GM21825 (cell line): ENCODE measurements at regions not wholly inside any gene's neighbourhood (a gene's known extent, or its start where the extent isn't known, plus 50 kb on each side); places are given as distances from the start of the nearest gene placed in this dataset.
"Not testable (repeated sequence)": the region's sequence is repeated elsewhere in the genome, so short reads cannot be mapped to it uniquely, and the experiment has no call there.

ENCODE experiments used
- ATAC-seq: cut with Tn5 transposase; IDR thresholded peaks from one replicate; pipeline ENCODE4 v1.9.1; 2021; ENCODE audit warnings: mild to moderate bottlenecking, moderate library complexity; ENCODE audit not compliant: unreplicated experiment

GRCh38 chr13:81375709-81376108, 1034.8 kb upstream of the SPRY2 start:
- ATAC-seq, result no peak

DNA sequence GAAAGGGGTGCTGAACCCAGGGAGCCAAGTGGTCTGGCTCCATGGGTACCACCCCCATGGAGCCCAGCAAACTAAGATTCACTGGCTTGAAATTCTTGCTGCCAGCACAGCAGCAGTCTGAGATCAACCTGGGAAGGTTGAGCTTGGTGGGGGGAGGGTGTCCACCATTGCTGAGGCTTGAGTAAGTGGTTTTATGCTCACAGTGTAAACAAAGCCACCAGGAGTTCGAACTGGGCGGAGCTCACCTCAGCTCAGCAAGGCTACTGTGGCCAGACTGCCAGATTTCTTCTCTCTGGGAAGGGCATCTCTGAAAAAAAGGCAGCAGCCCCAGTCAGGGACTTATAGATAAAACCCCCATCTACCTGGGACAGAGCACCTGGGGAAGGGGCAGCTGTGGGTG, 1021.8 kb upstream of the SPRY2 start:
- ATAC-seq, result not testable (repeated sequence)

- no peak for ATAC-seq
These were observed 1009.1 kb upstream of the SPRY2 start for GRCh38 chr13:81350056-81350455.

DNA sequence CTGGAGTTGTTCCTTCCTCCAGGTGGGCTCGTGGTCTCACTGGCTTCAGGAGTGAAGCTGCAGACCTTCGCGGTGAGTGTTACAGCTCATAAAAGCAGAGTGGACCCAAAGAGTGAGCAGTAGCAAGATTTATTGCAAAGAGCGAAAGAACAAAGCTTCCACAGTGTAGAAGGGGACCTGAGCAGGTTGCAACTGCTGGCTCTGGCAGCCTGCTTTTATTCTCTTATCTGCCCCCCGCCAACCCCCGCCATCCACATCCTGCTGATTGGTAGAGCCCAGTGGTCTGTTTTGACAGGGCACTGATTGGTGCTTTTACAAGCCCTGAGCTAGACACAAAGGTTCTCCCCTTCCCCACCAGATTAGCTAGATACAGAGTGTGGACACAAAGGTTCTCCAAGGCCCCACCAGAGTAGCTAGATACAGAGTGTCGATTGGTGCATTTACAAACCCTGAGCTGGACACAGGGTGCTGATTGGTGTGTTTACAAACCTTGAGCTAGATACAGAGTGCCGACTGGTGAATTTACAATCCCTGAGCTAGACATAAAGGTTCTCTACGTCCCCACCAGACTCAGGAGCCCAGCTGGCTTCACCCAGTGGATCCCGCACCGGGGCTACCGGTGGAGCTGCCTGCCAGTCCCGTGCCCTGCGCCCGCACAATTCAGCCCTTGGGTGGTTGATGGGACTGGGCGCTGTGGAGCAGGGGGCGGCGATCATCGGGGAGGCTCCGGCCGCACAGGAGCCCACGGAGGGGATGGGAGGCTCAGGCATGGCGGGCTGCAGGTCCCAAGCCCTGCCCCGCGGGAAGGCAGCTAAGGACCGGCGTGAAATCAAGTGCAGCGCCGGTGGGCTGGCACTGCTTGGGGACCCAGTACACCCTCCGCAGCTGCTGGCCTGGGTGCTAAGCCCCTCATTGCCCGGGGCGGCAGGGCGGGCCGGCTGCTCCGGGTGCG, 999.5 kb upstream of the SPRY2 start:
- ATAC-seq, result not testable (repeated sequence)

- not testable (repeated sequence) for ATAC-seq
These were observed 998.7 kb upstream of the SPRY2 start for GRCh38 chr13:81339666-81340065.

DNA sequence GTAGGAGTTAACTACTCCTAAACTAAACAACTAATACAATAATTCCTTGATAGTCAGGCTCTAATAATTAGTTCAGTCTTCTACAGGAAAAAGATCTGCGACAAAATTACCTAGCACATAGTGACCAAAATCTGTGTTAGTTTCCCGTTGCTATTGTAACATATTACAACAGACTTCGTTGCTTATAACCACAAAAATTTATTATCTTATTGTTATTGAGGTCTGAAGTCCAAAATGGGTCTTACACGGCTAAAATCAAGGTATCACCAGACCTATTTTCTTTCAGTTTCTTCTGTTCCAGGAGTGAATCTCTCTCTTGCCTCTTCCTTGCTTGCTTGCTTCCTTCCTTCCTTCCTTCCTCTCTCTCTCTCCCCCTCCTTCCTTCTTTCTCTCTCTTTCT, 993.6 kb upstream of the SPRY2 start:
- ATAC-seq, result no peak

DNA sequence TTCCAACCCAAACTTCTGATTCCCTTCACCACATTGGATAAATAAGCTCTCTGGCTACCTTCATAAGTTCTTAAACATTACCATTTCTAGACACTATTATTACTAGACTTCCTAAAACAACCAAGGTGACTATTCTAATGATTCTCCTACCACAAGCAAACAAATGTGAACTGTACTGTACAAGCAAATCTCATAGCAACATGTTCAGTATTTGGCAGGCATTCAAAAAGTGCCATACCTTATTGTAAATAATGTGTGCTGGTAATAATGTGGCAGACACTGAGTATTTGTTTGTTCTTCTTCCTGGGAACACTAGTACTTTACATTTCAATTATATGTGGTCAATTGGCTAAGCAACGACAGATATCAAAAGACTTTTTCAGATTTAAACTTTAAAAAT, 986.0 kb upstream of the SPRY2 start:
- ATAC-seq, result no peak

- no peak for ATAC-seq
These were observed 979.6 kb upstream of the SPRY2 start for GRCh38 chr13:81320516-81320915.

- ATAC-seq, result no peak
These were observed 978.4 kb upstream of the SPRY2 start for GRCh38 chr13:81319351-81319750.

DNA sequence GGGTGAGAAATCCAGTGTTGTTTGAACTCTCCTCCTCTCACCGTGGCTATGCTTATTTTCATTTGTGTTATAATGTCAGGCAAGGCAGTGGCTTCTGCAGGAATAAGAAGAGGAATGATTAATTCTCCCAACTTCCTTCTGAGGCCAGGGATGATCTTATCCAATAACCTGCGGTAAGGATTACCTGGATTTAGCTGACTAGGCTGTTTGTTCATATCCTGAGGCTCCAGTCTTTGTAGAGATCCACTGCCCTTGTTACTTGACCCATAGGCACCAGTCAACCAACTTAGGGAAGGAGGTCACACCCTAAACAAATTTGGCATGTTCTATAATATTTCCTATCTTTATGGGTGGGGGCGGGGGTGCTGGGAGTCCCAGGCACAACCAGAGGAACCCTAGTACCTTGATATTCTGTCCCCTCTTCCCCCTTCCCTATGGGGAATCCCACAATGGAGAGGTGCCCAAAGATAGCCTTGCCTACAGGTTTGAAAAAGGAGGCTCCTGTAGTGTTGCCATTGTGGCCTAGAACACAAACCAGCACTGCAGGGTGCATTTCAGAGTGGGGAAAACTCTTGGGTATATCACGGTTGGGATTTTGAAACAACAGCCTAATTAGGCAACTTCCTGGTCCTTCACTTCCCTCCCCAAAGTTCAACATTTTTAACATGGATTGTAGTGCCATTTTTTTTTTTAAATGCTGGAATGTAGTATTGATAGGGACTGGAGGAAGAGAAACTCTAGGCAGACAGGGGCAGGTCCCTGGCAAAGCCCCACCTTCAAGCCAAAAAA, 977.5 kb upstream of the SPRY2 start:
- no peak for ATAC-seq

GRCh38 chr13:81314461-81314860, 973.5 kb upstream of the SPRY2 start:
- ATAC-seq, result no peak

GRCh38 chr13:81305928-81306327, 965.0 kb upstream of the SPRY2 start:
- ATAC-seq, result no peak

DNA sequence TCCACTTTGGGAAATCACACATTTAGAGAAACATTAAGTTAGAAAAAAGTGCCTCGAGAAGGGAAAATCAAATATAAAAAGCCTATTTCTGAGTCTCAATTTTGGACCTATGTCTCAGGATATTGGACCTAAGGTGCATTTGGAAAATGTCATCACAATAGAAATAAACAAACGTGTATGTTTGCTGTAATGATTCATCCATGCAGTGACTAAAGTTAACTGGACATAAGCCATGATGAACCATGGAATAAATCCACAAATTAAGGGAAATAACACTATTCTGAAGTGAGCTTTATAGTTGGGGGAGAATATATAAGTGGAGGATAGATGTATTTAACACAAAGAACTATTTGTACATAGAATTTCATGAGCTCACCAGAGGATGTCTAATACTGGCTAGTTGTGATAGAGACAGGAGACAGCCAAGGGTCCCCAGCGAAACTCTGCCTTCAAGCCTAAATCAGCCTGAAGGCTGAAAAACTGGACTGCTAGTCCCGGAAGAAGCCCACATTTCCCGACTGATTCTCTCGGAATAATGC, 963.3 kb upstream of the SPRY2 start:
- ATAC-seq, result no peak

GRCh38 chr13:81302677-81303076, 961.8 kb upstream of the SPRY2 start:
- ATAC-seq, result no peak

DNA sequence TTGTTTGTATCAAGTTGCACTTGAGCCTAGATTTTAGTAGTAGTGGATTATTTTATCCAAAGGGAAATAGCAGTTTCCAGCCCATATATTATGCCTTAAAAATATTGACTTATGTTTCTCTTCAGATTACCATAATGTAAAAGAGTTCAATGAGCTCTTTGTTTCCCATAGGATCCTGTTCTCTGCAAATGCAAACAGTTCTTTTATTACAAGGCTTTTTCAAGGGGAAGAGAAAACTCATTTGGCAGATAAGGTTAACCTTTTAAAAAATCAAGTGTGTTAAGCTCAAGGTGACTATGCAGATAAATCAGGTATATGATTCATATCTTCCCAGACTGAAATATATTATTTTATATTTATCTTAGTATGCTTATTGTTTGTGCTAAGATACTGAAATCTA, 961.2 kb upstream of the SPRY2 start:
- no peak for ATAC-seq

DNA sequence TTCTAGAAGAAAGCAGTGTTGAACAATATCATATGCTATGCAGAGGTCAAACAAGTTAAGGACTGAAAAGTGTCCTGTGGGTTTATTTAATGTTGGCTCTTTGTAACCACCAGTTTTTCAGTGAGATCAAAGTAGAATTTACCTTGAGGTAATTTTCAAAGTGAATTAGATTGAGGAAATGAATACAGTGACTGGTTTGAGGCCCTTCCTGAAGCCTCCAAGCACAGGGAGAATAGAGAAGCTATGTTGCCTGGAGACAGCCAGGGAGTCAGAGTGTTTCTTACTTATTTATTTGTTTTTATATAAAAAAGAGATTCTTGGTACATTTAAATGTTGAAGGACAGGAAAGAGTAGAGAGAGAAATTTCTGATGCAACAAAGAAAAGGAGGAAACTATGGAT, 954.3 kb upstream of the SPRY2 start:
- ATAC-seq, result no peak

- no peak for ATAC-seq
These were observed 952.8 kb upstream of the SPRY2 start for GRCh38 chr13:81293594-81294164.

GRCh38 chr13:81283561-81283960, 942.6 kb upstream of the SPRY2 start:
- ATAC-seq, result no peak

- no peak for ATAC-seq
These were observed 942.1 kb upstream of the SPRY2 start for GRCh38 chr13:81283062-81283461.

DNA sequence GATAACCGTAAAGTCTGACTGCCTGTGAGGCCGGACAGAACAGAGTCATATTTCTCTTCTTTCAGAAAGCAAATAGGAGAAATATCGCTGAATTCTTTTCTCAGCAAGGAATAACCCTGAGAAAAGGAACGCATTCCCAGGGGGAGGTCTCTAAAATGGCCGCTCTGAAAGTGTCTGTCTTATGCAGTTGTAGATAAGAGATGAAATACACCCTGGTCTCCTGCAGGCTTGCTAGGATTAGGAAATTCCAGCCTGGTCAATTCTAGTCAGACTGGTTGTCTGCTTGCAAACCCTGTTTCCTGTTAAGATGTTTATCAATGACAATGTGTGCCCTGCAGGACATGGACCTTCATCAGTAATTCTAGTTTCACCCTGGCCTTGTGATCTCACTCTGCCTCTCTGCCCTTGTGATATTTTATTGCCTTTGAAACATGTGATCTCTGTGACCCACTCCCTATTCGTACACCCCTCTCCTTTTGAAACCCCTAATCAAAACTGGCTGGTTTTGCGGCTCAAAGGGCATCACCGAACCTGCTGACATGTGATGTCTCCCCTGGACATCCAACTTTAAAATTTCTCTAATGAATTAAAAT, 934.8 kb upstream of the SPRY2 start:
- ATAC-seq, result no peak

GRCh38 chr13:81247711-81248110, 906.8 kb upstream of the SPRY2 start:
- no peak for ATAC-seq
